ENCODE measurements at regions not wholly inside any gene's neighbourhood (a gene's known extent, or its start where the extent isn't known, plus 50 kb on each side); places are given as distances from the start of the nearest gene placed in this dataset.

DNA sequence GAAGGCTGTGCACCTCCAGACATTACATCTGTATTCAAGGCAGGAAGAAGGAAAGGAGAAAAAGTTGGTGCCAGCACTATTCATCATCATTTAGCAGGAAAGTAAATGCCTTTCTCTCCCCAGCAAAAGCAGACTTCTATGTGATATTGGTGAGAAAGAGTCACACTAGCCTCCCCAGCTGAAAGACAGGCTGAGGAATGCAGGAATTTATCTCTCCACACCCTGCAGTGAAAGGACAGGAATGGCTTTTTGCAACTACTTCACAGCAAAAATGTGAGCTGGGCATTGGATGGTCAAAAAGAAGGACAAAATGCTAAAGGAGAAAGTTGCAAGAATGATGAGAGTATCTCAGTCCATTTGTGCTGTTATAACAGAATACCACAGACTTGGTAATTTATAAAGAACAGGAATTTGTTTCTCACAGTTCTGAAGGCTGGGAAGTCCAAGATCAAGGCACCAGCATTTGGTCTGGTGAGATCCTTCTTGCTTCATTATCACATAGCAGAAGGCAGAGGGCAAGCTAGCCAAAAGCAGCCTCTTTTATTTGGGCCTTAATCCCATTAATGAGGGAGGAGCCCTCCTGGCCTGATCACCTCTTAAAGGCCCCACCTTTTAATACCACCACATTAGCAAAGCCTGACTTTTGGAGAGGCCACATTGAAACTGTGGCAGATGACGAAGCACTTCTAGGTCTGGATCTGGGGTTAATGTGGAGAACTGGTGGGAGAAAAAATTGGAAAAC lies 388.1 kb upstream of the SLC14A2 start:
- no peak overlapping the region for H4K8ac ChIP-seq (ENCODE audit: low read depth in 2 of 2, low read length in 2 of 2)
- intact Hi-C loops (cut with micrococcal nuclease) = no loop called here
- no peak overlapping the region for H3K27ac ChIP-seq (ENCODE audit: insufficient read depth, low read length)
- H3K79me1 ChIP-seq (ENCODE audit: low read depth in 1 of 2, low read length in 2 of 2) = no peaks in the 10 kb centered on the region
- dilution Hi-C loops (cut with HindIII; ENCODE audit: low sequenced_read_pairs, unreplicated experiment) = no loop called here
- H3K9me3 ChIP-seq (ENCODE audit: control insufficient read depth, insufficient read depth, low read length) = peaks cover 6% of the 10 kb centered on the region
- no peaks in the 10 kb centered on the region for H3K36me3 ChIP-seq (ENCODE audit: control insufficient read depth, insufficient read depth, low read length)
- H3K4me3 ChIP-seq (ENCODE audit: insufficient read depth, low read depth, low read length) = no peak overlapping the region
- no peak overlapping the region for H3K4me2 ChIP-seq (ENCODE audit: low read depth, low read length)
- DNase-seq = no peak
- H4K20me1 ChIP-seq (ENCODE audit: insufficient read depth, low read length) = no peaks in the 10 kb centered on the region
- BruUV-seq (replicated peaks) = no TSS peak
- no peak overlapping the region for H2BK120ac ChIP-seq (ENCODE audit: low read depth, low read length)
- peaks cover 8% of the 10 kb centered on the region; the same call in 1 of the 2 replicates for H3K27me3 ChIP-seq (ENCODE audit: control insufficient read depth, insufficient read depth, low read length)
- no peak overlapping the region for H3K9ac ChIP-seq (ENCODE audit: low read depth, low read length)
- TF ChIP-seq MXI1 (IDR thresholded peaks at IDR 0.05; ENCODE audit: borderline replicate concordance, low read depth, low read length) = no peak
- TF ChIP-seq RCOR1 (IDR thresholded peaks at IDR 0.05; ENCODE audit: insufficient replicate concordance, low read length) = no peak
- TF ChIP-seq RAD21 (IDR thresholded peaks at IDR 0.05; ENCODE audit: low read length) = no peak
- no peak for TF ChIP-seq CHD1 (IDR thresholded peaks at IDR 0.05; ENCODE audit: low read depth, low read length)
- TF ChIP-seq CEBPB (IDR thresholded peaks at IDR 0.05; ENCODE audit: low read depth, low read length) = no peak
- no peak for TF ChIP-seq NFE2L2 (IDR thresholded peaks at IDR 0.05; ENCODE audit: low read depth, low read length)
- no peak for TF ChIP-seq BHLHE40 (IDR thresholded peaks at IDR 0.05; ENCODE audit: low read depth, low read length)
- no peak for TF ChIP-seq SMC3 (IDR thresholded peaks at IDR 0.05; ENCODE audit: low read depth, low read length)
- TF ChIP-seq, protein P1, sequence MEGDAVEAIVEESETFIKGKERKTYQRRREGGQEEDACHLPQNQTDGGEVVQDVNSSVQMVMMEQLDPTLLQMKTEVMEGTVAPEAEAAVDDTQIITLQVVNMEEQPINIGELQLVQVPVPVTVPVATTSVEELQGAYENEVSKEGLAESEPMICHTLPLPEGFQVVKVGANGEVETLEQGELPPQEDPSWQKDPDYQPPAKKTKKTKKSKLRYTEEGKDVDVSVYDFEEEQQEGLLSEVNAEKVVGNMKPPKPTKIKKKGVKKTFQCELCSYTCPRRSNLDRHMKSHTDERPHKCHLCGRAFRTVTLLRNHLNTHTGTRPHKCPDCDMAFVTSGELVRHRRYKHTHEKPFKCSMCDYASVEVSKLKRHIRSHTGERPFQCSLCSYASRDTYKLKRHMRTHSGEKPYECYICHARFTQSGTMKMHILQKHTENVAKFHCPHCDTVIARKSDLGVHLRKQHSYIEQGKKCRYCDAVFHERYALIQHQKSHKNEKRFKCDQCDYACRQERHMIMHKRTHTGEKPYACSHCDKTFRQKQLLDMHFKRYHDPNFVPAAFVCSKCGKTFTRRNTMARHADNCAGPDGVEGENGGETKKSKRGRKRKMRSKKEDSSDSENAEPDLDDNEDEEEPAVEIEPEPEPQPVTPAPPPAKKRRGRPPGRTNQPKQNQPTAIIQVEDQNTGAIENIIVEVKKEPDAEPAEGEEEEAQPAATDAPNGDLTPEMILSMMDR (conservative IDR thresholded peaks at IDR 0.05; ENCODE audit: low read depth, low read length) = no peak
- TF ChIP-seq, protein P2, sequence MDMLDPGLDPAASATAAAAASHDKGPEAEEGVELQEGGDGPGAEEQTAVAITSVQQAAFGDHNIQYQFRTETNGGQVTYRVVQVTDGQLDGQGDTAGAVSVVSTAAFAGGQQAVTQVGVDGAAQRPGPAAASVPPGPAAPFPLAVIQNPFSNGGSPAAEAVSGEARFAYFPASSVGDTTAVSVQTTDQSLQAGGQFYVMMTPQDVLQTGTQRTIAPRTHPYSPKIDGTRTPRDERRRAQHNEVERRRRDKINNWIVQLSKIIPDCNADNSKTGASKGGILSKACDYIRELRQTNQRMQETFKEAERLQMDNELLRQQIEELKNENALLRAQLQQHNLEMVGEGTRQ (IDR thresholded peaks at IDR 0.05; ENCODE audit: low read depth, low read length) = no peak
- no peak overlapping the region for H3K14ac ChIP-seq (replicated peaks; ENCODE audit: low read depth, low read length)
- in situ Hi-C loops (cut with MboI; ENCODE audit: low sequenced_read_pairs) = no loop called here
- no peak overlapping the region for H3K18ac ChIP-seq (ENCODE audit: low read depth, low read length)
- H3K56ac ChIP-seq (ENCODE audit: extremely low read depth, insufficient read depth, low read length) = no peak overlapping the region
- ChIA-PET POLR2A (ENCODE audit: unreplicated experiment) (no interaction called here), CTCF (no interaction called here)
- H2AK9ac ChIP-seq (replicated peaks; ENCODE audit: low read depth, low read length, poor library complexity) = no peak overlapping the region
- no peak overlapping the region for H3K23ac ChIP-seq (ENCODE audit: low read depth, low read length)
- no peak overlapping the region for H4K91ac ChIP-seq (ENCODE audit: insufficient read depth, low read depth, low read length)
- no peak overlapping the region for H2BK15ac ChIP-seq (ENCODE audit: low read depth, low read length)
- H4K5ac ChIP-seq (ENCODE audit: low read depth, low read length) = no peak overlapping the region
- no peak overlapping the region for H2BK20ac ChIP-seq (ENCODE audit: low read depth, low read length)
- no peak overlapping the region for H2BK5ac ChIP-seq (ENCODE audit: low read depth, low read length, poor library complexity, severe bottlenecking)
- H3K4me1 ChIP-seq (ENCODE audit: control insufficient read depth, insufficient read depth, low read length) = peaks cover 4% of the 10 kb centered on the region
- no peaks in the 10 kb centered on the region for H3K9me1 ChIP-seq (ENCODE audit: insufficient read depth, low read length)
- H2AFZ ChIP-seq (replicated peaks; ENCODE audit: low read length, poor library complexity) = no peak overlapping the region
- WGBS, 2 experiments (ENCODE audit: extremely low coverage in 2 of 2, insufficient read length in 1 of 2) = no CpG with 5 or more reads among the region's 1 CpG
- H2AK5ac ChIP-seq (ENCODE audit: low read depth, low read length) = no peak overlapping the region
- ATAC-seq (ENCODE audit: low read depth) = no peak
- no peak overlapping the region for H3K4ac ChIP-seq (ENCODE audit: low read depth, low read length)

Measured in IMR-90 (cell line).